ENCODE measurements at regions not wholly inside any gene's neighbourhood (a gene's known extent, or its start where the extent isn't known, plus 50 kb on each side); places are given as distances from the start of the nearest gene placed in this dataset.

DNA sequence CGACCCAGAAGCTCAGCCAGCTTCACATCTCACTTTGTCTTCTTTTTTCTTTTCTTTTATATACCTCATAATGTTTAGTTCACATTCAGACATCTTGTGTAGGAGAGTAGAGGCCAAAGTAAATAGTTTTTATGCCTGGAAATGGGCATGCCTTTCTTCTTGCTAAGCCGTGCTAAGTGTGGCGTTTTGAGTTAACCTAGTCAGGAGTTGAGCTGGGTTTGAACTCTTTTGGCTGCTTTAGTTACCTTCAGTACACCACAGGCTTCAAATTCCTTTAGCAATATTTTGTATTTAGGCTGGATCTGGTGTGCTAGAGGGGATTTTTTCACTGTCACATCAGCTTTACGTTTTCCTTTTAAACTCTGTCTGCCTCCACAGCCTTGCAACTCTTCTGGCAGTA lies 300.8 kb downstream of the ZNF674 start:
- Histone ChIP-seq H3K14ac (ENCODE audit: insufficient read depth, low read length) (no peak overlapping the region), H3K4me1 (ENCODE audit: insufficient read depth, low read length) (peaks cover 6% of the 10 kb centered on the region; the same call in 1 of the 2 replicates), H2BK15ac (ENCODE audit: low read depth, low read length) (no peak overlapping the region), H3K23me2 (ENCODE audit: insufficient read length, low read depth, low read length, poor library complexity, severe bottlenecking) (no peaks in the 10 kb centered on the region), H4K5ac (ENCODE audit: insufficient read length, low read depth, low read length) (no peak overlapping the region), H2BK20ac (ENCODE audit: low read depth, low read length, poor library complexity, severe bottlenecking) (no peak overlapping the region), H3K56ac (ENCODE audit: insufficient read length, low read depth, low read length) (no peak overlapping the region), H3K4me2 (ENCODE audit: insufficient read depth, insufficient read length, low read length) (no peak overlapping the region), H3K23ac (ENCODE audit: insufficient read length, low read depth, low read length) (no peak overlapping the region), H3K79me2 (ENCODE audit: insufficient read depth, low read length) (no peaks in the 10 kb centered on the region), H2BK5ac (ENCODE audit: insufficient read length, low read length) (no peak overlapping the region), H2BK120ac (ENCODE audit: low read depth, low read length, poor library complexity, severe bottlenecking) (no peak overlapping the region), H2AK5ac (ENCODE audit: insufficient read length, low read length) (no peak overlapping the region), H2BK12ac (ENCODE audit: insufficient read length, low read depth, low read length) (no peak overlapping the region), H3K79me1 (ENCODE audit: insufficient read depth, low read depth, low read length, poor library complexity, severe bottlenecking) (no peaks in the 10 kb centered on the region), H2AFZ (ENCODE audit: low read length) (no peak overlapping the region), H4K8ac (replicated peaks; ENCODE audit: insufficient read length, low read depth, low read length) (no peak overlapping the region), H3K27me3 (ENCODE audit: insufficient read depth, low read length) (no peaks in the 10 kb centered on the region), H3K9me3 (ENCODE audit: control insufficient read depth, low read depth, low read length) (no peaks in the 10 kb centered on the region), H3K4ac (ENCODE audit: low read depth, low read length) (no peak overlapping the region), H3K9ac (ENCODE audit: extremely low read depth, insufficient read length, low read length) (no peak overlapping the region), H3K27ac (ENCODE audit: insufficient read length, low read depth, low read length) (no peak overlapping the region), H3T11ph (ENCODE audit: low read length) (no peak overlapping the region), H4K91ac (ENCODE audit: insufficient read length, low read depth, low read length) (no peak overlapping the region), H4K20me1 (ENCODE audit: control insufficient read depth, insufficient read depth, insufficient read length) (no peaks in the 10 kb centered on the region), H3K18ac (ENCODE audit: insufficient read length, low read depth, low read length) (no peak overlapping the region)
- no CpG with 5 or more reads among the region's 4 CpGs for WGBS (ENCODE audit: extremely low coverage, insufficient read length, low lambda C conversion rate)
- DNase-seq = no peak
- Mint-ChIP-seq H3K4me3 (no peak overlapping the region), H3K36me3 (ENCODE audit: insufficient read depth in 1 of 3, low read depth in 3 of 3) (peaks cover 0 to 7% (median 5%) of the 10 kb centered on the region in 3 experiments; a peak in 3 of 7 replicates), H3K27ac (no peak overlapping the region), H3K27me3 (ENCODE audit: low read depth) (no peaks in the 10 kb centered on the region; the same call in 1 of the 2 replicates), H3K4me1 (peaks cover 24 to 26% of the 10 kb centered on the region in 2 experiments), H3K9me3 (peaks cover 67 to 75% of the 10 kb centered on the region in 2 experiments)
- TF ChIP-seq, protein P1, sequence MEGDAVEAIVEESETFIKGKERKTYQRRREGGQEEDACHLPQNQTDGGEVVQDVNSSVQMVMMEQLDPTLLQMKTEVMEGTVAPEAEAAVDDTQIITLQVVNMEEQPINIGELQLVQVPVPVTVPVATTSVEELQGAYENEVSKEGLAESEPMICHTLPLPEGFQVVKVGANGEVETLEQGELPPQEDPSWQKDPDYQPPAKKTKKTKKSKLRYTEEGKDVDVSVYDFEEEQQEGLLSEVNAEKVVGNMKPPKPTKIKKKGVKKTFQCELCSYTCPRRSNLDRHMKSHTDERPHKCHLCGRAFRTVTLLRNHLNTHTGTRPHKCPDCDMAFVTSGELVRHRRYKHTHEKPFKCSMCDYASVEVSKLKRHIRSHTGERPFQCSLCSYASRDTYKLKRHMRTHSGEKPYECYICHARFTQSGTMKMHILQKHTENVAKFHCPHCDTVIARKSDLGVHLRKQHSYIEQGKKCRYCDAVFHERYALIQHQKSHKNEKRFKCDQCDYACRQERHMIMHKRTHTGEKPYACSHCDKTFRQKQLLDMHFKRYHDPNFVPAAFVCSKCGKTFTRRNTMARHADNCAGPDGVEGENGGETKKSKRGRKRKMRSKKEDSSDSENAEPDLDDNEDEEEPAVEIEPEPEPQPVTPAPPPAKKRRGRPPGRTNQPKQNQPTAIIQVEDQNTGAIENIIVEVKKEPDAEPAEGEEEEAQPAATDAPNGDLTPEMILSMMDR (conservative IDR thresholded peaks at IDR 0.05) = no peak
